HS-27A (cell line): ENCODE measurements at regions not wholly inside any gene's neighbourhood (a gene's known extent, or its start where the extent isn't known, plus 50 kb on each side); places are given as distances from the start of the nearest gene placed in this dataset.

ENCODE experiments used
- DNase-seq: peaks from one replicate; pipeline ENCODE4 v3.0.0-alpha.2; 2012; ENCODE audit warnings: low read depth, missing footprints

DNA sequence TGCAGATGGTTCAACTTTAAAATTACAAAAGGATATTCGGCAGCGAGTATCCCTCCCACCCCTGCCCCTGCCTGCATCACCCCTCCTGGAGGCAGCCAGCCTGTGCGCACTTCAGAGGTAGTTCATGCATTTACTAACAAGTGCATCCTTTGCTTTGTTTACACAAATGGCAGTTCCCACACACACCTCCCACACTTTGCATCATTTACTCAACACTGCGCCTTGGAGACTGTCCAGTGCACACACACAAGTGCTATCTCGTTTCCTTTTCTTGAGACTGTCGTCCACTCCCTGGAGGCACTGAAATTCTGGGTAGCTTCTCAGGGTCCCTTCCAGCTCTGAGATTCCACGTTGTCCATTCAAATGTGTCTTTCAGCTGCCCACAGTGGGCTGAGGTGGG lies 53.1 kb upstream of the VSX1 start:
- DNase-seq: no peak

GRCh38 chr20:25136056-25136455 lies 54.1 kb upstream of the VSX1 start:
- no peak for DNase-seq

- peak; percentile 99 for DNase-seq
Observed at GRCh38 chr20:25136643-25137559, 55.0 kb upstream of the VSX1 start.

DNA sequence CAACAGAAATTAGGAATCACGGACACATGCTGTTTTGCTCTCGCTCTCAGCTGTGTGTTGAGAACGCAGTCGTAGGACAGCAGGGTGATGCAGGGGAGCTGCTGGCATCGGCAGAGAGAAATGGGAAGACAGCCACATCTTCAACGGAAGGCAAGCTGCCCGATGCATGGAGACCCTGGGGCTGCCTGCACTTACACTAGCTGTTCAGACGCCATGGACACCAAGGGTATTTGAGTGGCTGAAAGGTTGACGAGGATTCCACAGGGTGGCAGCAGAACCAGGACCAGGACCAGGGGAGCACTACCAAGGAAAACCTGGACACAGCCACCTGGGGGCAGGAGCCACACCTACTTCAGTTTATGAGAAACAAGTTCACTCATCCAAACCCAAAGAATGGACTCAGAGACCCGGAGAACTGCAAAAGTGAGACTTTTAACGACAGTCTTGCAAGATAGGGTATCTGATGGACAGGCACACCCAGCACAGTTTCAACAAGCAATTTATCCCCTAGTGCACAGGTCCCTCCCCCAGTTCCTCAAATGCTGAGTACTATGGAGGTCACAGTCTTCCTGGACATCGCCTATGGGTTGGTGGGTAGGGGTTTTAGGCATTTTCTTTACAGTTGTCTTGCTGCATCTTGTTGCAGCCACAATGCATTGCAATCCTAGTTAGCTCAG lies 56.3 kb upstream of the ENTPD6 start:
- no peak for DNase-seq

- DNase-seq: no peak
Observed at GRCh38 chr20:25140968-25141367, 54.5 kb upstream of the ENTPD6 start.

GRCh38 chr20:25142435-25142834 lies 53.1 kb upstream of the ENTPD6 start:
- no peak for DNase-seq

DNA sequence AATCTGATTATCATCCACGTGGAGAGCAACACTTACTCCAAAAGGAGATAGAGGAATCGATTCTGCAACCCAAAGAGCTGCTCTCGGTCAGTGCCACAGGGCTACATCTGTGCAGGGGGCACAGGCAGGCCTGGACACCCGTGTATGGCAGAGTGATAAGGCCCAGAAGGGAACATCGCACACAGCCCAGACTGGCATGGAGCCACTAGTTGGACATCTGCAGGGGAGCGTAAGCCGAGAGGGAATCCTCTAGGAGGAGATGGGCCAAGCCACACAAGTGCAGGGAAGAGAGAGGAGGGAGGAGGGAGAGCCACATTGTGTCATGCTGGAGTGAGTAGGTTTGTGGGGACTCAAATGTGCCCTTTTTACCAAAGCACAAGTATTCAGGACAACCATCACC lies 50.4 kb upstream of the ENTPD6 start:
- DNase-seq: no peak
